NCI-H526 treated with DMSO at 0.1 percent for 48 hours (cell line): ENCODE measurements at regions not wholly inside any gene's neighbourhood (a gene's known extent, or its start where the extent isn't known, plus 50 kb on each side); places are given as distances from the start of the nearest gene placed in this dataset.

Experiments
- DNase-seq: peaks from one replicate; lab custom pipeline; 2025; lab: John Stamatoyannopoulos, UW

DNA sequence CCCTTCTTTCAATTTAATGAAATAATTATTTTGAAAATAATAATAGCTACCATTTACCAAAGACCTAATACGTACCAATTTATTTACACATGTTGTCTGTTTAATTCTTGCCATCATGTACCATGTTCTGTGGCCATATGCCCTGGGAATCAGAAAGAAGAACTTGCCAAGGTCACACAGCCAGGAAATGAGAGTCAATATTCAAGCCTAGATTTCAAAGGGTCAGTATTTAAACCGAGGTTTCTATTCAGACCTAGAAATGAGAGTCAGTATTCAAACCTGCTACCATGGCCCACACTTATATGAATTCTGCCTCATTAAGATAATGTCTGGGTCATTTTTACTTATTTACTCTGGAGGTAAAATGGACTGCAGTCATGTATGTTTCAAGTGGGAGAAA lies 103.6 kb upstream of the TBL1XR1 start:
- no peak for DNase-seq

DNA sequence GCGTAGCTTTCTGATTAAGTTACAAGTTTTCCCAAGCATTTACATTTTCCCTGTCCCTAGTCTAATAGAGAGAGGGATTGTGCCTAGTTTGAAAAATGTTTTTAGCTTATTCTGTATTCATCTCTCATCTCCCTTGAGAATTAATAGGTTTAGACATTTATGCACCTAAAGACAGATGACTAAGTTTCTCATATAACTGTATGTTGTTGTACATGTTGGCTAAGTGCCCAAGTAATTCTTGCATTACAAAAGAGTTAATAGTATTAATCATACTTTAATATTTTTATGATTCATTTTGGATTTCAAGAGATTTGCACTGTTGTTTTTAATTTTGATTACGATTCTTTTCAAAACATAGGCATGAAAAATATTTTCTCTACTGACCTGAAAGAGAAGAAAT lies 109.0 kb upstream of the TBL1XR1 start:
- DNase-seq, result no peak

DNA sequence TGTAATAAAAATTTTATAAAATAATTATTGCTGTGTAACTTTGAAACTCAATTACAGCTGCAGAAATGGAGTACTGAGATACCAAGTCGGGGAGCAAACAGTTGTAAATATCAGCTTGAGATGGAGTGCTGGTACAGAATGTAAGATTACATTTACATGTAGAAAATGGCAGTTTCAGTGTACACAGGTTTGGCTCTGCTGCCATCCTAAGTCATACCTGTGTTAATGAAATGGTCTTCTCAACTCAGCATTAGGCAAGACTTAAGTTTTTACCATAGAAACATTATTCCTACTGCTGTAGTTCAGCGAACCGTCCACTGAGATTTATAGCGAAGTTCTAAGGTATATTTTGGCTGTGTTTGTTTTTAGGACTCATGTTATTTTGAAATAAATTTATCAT lies 110.1 kb upstream of the TBL1XR1 start:
- no peak for DNase-seq

DNA sequence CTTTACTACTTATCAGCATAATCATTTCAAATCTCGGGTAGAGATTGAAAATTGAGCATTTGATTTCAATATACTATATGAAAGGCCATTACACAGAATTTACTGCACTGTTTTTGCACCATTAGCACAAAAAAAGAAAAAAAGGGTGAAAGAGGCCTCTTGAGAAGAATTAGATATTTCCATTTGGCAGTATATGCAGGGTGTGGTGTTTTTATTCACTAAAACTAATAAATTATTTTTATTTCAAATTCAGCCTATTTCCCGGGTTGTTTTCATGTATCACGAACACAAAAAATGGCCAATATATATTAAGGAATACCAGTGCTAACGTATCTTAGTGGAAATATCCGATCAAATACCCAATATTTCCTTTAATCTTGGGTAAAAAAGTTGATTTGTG lies 110.5 kb upstream of the TBL1XR1 start:
- no peak for DNase-seq

DNA sequence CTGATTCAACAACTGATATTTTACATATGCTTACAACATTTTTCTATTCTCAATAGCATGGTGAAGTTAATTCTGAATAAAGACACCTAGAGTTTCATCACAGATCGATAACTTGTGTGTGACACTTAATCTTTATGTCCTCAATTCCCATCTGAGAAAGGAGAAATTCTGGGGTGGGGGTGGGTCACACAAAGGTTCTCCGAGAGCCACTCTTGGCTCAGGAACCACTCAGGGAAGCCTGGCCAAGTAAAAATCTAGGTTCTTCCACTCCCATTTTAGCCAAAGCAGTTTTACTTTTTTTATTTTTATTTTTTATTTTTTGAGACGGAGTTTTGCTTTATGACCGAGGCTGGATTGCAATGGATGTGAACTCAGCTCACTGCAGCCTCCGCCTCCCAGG lies 111.0 kb upstream of the TBL1XR1 start:
- no peak for DNase-seq

DNA sequence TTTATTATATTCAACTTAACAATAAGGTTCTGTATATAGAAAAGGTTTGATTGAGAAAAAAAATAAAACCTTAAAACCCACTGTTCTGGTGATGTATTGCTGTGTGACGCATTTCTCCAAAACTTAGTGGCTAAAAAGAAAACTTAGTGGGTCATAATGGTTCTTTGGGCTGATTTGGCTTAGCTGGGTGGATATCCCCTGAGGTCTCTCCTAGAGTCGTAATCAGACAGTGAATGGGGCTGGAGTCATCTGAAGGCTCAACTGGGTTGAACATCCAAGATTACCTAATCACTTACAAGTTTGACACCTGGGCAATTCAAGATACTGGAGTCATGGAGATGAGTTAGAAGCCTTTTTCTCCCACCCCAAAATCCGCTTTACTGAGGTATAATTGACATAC lies 111.6 kb upstream of the TBL1XR1 start:
- no peak for DNase-seq

DNA sequence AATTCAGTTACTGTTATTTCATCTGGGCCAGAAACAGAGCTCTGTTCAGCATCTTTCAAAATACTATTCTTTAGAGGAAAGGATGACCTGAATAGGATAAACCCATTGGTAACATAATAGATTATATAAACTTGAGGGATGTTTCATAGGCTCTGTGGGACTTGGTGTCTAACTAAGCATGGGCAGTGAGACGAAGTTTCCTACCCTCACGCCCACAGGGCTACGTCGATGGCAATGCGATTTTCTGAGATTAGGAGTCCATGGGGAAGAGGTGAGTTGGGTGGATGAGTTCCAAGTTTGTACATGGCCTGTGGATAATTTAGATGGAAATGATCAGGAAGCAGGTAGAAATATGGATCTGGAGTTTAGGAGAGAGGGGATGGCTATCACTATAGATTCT lies 115.2 kb upstream of the TBL1XR1 start:
- no peak for DNase-seq

DNA sequence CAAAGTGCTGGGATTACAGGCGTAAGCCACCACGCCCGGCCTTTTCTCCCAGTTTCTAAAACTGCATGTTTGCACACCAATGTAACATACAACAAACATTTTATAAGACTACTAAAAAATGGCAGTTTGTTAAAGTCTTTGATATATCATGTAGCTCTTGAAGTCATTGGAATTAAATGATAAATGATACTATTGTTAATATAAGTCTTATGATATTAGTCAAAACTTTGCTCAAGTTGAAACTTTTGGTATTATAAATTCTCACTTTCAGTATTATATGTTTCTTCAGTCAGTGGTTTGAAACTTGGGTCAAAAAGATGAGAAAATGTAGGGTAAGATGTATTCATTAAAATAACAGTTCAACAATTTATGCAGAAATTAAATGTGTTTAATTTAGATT lies 117.6 kb upstream of the TBL1XR1 start:
- DNase-seq, result no peak

DNA sequence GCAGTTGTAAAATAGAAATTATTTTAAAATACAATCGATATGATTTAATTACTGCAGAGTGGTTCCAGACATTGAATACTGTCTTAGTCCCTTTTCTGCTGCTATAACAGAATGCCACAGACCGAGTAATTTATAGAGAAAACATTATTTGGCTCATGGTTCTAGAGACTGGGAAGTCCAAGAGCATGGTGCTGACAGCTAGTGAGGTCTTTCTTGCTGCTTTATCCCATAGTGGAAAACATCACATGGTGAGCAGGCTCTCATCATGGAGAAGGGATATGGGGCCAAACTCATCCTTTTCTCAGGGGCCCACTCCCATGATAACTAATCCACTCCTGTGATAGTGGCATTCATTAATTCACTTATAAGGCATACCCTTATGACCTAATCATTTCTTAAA lies 120.0 kb upstream of the TBL1XR1 start:
- DNase-seq, result no peak

DNA sequence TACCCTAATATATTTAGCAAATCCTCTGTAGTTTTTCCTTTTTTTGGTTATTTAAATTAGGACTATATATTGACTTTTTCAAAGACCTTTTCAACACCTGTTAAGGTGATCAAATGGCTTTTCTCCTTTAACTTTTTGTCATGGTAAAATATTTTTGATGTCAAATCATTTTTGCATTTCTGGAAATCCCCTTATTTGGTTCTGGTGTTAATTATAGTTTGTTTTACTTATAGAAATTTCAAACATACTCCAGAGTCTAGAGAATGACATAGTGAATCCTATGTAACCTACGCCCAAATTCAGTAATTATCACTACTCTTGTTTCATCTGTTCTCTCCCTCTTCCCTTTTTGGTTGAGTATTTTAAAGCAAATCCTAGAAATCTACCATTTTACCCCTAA lies 121.3 kb upstream of the TBL1XR1 start:
- no peak for DNase-seq

DNA sequence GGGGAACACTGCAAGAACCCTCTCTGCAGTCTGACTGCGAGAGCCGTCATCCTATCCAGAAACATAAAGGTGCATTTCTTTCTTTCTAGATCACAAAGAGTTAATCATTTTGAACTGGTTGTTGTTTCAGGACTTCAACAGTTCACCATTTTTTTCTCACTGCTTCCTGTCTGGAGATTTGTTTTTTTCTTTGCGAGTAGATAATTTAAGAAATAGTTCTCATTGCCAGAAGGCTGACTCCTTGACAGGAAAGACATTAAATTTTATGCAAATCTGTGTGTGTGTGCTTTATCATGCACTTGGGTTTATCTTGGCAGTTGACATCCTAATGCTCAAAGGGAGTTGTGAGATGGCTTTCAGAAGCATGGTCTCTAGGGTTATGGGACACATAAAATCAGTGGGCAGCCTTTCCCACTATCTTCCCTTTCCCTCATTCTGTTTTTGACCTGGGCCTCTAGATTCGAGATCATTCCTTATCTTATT lies 123.5 kb upstream of the TBL1XR1 start:
- no peak for DNase-seq

DNA sequence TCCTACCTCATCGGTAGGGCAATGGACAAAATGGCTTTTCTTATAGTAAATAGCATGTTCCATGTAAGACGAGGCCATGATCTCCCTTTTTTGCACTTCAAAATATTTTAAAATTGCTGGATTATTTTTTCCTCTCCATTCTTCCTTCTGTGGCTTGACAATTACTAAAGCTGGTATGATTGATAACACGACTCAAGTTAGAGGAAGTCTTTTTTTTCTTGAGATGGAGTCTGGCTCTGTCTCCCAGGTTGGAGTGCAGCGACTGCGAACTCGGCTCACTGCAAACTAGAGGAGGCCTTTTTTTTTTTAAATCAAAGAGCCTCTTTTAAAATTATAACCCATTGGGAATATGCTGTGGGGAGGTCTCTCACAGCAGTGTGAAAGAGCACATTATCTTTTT lies 124.5 kb upstream of the TBL1XR1 start:
- DNase-seq, result no peak

DNA sequence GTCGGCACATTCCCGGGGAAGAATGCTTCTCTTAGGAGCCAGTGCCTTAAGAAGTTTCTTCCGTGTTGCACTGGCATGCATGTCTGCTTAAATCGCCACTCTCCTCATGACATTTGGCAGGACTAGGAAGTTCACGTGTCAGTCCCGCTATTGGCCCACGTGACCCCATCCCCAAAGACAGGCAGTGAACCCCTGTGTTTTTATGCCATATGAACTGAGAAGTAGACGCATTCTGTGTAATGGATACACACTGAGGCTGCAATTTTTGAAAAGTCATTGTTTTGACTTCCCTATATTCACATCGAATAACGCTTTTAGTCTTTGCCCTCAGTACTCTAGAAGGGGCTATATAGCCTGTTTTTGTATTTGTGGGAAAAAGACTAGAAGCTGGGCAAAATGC lies 125.6 kb upstream of the TBL1XR1 start:
- no peak for DNase-seq

DNA sequence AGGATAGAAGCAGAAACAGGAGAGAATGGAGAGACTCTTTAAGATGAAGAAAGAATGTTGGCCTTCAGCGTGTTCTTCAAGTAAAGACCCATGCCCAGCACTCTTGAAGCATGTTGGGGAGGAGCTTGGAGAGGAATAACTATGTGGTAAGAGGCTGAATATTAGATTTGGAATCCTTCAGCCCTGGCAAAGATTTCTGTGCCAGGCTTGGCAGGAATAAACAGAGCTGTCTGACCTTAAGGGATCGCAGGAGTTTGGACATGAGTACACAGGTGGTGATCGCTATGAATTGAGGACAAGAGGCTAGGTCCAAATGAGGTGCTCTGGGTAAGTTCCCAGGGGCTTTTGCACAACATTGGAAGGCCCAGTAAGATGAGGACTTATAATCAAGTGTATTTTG lies 132.6 kb upstream of the TBL1XR1 start:
- no peak for DNase-seq

DNA sequence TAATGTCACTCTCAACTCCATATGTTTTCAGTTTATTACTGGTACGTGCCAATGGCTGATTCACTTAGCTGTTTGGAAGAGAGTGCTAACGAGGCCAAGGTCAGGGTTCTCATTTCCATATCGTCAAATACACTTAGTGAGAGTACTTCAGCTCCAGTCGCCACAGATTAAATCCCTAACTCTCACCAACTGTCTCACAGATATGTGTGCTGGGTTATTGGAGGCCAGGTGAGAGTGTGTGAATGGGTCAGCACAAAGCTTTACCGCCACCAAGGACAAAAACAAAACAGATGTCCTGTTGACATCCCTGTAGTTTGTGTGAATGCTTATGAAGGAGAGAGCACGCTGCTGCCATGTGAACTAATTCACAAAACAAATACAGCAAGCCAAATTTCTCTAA lies 133.5 kb upstream of the TBL1XR1 start:
- DNase-seq, result no peak

DNA sequence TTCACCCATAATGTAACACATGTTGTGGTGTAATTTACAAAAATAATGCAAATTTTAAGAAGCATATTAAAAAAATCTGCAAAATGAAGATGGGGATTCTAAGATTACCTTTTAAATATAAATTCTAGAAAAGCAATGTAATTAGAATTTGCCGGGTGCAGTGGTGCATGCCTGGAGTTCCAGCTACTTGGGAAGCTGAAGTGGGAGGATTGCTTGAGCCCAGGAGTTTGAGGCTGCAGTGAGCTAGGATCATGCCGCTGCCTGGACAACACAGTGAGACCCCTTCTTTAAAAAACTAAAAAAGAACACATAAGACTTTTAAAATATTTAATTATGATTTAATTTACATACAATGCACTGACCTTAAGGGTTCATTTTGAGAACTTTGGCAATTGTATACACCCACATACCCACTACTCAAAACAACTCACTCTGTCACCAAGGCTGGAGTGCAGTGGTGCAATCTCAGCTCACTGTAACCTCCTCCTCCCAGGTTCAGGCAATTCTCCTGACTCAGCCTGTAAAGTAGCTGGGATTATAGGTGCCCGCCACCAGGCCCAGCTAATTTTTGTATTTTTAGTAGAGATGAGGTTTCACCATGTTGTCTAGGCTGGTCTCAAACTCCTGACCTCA lies 134.0 kb upstream of the TBL1XR1 start:
- no peak for DNase-seq

DNA sequence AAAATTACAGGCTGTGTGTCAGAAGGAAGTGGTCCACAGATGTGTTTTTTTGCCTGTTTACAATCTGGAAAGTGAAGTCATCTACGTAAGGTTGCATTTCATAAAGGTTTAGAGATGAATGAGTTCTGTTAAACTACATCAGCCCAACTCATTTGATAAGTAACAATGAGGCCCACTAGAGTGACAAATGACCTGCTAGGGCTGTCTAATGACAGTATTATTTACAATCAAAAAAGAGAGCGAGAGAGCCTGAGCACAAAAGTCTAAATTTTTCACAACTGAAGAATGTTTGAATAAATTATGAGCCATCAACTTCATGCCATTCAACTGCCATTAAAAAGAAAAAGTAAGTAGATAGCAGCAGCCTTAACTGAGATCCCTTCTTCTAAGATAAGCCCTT lies 135.7 kb upstream of the TBL1XR1 start:
- no peak for DNase-seq

DNA sequence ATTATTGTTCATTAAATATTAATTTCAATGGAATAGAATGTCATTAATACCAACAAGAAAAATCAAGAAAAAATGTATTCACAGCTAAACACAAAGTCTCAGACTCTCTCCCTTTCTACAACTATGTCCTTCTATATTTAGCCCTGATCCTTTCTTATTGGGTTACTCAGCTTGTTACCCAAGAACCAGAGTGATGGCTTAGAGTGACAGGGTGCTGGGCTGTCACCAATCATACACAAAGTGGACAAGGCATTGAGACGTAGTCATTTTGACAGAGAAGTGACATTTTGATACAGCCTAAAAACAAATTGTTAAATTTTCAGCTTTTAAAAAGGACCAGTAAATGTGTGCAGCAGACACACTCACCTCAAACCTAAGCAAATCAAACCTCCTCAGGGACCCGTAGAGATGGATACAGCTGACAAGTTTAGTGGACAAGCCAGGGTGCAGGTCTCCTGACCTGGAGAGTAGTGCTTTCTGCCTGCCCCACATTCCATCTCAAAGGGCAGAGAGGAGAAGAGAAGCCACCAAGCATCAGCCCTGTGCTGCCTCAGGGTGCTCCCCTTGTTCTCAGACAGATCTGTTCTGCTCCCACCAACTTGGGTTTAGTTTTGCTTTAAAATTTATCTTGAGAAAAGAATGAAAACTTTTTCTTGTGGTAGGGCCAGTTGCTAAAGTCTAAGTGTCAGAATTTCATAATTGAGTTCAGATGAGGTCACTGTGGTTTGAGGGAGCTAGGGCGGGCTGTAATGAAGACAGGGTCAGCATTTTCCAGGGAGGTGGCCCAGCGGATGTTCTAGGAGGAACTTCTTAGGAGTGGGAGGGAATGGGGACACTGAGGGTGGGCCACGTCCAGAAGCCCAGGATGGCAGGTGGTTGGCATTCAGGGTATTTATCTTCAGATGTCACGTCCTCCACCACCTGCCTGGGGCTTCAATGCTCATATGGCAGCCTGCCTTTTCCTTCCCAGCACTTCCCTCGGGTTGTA lies 136.5 kb upstream of the TBL1XR1 start:
- DNase-seq, result no peak

DNA sequence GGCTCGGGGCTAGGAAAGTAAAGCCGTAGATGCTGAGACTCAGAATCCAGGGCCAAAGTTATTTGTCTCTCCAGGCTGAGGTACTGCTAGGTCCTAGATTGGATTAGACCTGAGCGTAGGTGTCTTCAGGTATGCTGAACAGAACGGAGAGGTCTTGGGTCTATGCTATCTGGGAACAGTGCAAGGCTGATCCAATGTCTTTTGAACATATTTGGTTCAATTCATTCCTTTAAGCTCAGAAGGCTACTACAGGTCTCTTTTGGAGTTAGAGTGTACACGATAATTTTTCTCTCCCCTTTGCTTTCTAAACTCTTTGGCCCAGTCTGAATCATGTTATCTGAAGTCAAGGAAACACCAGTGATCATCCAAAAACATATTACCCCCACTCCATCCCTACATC lies 137.5 kb upstream of the TBL1XR1 start:
- no peak for DNase-seq

DNA sequence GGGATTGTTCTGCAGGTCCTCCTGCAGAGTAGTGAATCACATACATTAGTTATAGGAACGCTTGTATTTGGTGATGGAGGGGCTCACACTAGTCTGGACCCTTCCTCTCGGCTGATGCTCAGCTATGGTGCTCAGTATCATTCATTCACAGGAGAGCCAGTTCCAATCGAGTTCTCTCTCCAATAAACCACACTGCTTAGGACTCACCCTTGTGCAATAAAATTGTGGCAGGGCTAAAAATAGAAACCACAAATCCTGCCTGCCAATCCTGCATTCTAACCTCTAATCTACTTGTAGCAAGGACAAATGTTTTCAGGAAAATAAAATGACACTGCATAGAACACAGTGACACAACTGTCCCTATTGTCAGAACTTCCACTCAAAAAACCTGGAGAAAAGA lies 138.4 kb upstream of the TBL1XR1 start:
- no peak for DNase-seq

DNA sequence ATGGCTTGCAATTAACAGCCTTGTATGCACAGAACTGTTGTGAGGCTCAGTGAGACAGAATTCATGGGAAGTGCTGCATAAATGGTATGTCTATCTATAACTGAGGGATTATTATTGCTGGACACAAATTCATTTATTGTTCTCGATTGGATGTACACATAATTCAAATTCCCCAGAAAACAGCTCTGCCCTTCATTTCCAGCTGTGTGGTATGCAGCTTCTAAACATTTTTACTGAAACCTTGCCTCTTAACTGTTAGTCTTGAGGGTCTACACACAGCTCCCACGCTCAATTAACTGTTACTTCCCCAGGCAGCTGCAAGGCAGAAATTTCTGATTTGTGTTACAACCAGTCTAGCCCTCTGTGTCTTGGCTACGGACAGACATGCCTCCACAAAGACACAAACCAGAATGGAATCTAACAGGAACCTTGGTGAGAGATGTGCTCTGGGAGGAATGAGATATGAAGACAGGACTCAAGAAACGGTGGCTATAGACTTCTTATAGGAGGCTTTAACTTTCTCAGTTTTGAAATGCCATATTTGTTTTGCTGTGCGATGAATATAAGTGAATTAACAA lies 139.7 kb upstream of the TBL1XR1 start:
- DNase-seq, result no peak

DNA sequence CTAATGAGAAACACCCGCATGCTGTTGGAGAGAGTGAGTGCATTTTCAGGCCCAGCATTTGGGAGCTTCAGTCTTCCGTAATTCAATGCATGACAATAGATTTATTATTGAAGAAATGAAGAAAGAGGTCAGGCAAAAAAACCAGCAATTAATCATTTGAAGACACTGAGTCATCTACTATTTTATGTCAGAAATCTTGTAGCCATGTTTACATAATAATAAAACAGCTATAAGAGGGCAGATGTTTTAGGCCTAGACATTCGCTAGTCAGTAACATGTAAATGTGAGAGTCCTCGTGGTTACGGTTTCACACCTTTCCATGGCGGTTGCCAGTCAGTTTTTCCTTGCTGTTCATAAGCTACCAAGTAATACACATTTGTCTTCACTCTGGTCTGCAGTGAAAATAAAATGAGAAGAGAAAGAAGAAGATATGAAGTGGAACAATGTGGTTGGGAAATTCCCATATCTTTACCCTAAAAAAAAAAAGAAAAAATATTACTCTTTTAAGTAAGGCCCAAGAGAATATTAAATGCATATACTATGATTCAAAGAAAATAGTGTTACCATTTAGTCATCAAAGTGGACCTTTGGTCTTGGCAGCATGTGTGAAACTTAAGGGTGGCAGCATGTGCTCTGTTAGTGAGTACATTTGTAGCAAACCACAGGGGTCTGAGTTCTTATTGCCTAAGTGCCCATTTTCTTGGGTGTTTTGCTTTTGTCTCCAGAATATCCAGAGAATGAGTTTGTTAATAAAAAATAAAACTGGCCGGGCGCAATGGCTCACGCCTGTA lies 140.5 kb upstream of the TBL1XR1 start:
- DNase-seq, result no peak
